GM19023 (cell line): ENCODE measurements at regions not wholly inside any gene's neighbourhood (a gene's known extent, or its start where the extent isn't known, plus 50 kb on each side); places are given as distances from the start of the nearest gene placed in this dataset.

Experiments
- ATAC-seq: cut with Tn5 transposase; IDR thresholded peaks from one replicate; pipeline ENCODE4 v1.9.1; 2021; ENCODE audit warnings: mild to moderate bottlenecking, moderate library complexity; ENCODE audit not compliant: unreplicated experiment

GRCh38 chr18:51397347-51397962 lies 200.0 kb upstream of the MEX3C start:
- ATAC-seq, result no peak

- ATAC-seq, result no peak
These were observed 200.6 kb upstream of the MEX3C start for GRCh38 chr18:51398104-51398503.

DNA sequence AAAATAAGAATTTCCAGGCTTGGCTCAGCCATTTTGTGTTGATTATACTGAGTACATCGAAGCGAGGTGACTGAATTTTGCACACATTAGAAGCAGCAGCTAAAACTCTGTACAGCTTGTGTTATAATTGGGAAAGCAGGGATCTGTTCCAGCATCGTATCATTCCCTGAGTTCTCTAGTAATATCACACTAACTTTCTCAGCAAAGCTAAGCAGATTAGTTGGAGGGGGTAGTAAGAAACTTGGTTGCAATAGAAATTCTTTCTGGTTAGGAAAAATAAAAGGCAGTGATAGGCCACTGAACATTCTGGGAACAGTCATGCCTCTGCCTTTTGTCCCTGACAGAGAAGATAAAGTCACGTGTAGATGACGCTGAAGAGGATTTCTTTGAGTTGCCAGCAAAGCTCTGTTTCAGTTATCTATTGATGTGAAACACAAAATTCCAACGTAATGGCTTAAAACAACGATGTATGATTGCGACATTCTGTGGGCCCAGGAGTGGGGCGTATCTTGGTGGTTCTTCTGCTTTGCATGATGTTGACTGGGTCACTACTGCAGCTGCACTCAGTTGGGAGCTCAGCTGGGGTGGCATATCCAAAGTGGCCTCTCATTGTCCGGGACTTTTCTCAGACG lies 202.1 kb upstream of the MEX3C start:
- no peak for ATAC-seq

GRCh38 chr18:51400721-51401120 lies 203.2 kb upstream of the MEX3C start:
- ATAC-seq, result no peak

DNA sequence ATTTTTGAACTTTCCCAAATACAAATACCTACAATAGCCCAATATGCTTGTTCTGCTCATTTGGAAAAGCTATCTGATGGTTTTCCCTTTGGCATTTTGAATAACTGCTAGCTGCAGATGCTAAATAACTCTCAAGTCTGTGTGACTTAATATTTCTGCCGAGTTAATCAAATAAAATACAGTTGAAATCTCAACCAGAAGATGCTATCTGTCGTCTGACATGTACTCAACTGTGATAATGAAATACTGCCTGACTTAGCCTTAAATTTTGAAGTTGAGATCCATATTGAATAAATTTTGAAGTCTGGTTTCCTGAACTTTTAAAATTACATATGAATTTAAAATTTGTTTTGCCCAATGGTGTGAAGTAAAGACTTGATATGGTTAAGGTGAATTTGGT lies 204.4 kb upstream of the MEX3C start:
- ATAC-seq, result no peak

- no peak for ATAC-seq
These were observed 207.1 kb upstream of the MEX3C start for GRCh38 chr18:51404620-51405019.

DNA sequence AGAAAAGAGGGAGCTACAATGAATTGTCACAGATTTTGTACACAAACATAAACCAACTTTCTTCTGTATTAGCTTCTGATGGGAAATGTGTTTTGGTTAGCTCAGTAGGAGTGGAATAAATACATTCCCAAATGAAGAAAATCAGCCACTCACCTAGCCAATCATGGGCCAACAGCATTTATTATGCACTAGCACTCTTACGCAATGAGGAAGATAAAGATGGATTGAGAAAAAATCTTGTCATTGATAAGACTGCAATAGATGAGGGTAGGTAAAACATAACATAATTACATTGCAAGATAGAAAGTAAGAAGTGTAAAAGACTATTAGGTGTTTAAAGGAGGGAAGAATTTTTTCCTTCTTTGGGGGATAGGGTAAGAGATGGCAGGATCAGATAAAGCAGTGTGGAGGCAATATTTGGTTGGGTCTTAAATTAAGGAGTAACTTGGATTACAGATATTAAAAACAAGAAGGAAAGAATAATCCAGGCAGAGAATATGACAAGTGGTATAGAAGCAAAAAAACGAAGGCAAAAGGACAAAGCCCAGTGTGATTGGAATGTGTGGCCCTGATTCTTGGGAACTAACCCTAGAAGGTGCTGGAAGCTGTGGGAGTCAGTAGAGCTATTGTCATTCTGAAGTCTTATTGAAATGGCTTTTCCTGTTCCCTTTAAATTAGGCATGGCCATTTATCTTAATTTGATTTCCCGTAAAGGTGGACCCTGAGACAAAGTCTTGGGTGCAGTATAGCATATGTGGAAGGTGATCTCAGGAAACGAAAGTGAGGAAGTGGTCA lies 208.4 kb upstream of the MEX3C start:
- ATAC-seq, result no peak

- no peak for ATAC-seq
These were observed 220.4 kb upstream of the MEX3C start for GRCh38 chr18:51417643-51418483.

GRCh38 chr18:51425475-51425874 lies 228.0 kb upstream of the MEX3C start:
- peak; percentile 79 for ATAC-seq

- ATAC-seq, result peak; percentile 46
These were observed 228.4 kb upstream of the MEX3C start for GRCh38 chr18:51425889-51426288.

DNA sequence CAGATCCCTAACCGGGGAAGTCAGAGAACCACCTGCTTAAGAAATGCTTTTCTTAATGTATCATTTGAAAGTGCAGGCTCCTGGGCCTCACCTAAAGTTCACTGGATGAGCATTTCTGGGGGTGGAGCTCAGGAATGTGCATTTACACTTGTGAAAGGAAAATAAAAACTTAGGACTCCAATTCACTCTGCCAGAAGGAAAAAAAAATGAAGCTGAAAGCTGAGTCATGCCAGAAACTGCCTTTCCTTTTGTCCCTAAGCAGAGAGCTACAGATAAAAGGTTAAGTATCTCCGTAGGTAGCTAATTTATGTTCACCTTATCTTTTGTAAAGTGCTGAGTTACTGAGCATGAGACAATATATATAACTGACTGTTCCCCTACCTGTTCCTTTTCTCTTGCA lies 229.5 kb upstream of the MEX3C start:
- ATAC-seq, result no peak

DNA sequence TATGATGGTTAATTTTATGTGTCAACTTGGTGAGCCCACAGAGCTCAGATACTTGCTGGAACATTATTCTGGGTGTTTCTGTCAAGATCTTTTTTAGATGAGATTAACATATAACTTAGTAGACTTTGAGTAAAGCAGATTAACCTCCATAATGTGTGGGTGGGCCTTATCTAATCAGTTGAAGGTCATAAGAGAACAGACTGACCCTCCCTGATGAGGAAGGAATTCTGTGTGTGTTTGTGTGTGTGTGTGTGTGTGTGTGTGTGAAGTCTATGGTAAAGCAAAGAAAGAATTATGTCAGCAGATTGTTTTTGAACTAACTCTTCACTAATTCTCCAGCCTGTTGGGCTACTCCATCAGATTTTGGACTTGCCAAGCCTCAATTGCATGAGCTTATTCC lies 232.2 kb upstream of the MEX3C start:
- no peak for ATAC-seq

GRCh38 chr18:51430538-51430937 lies 233.1 kb upstream of the MEX3C start:
- ATAC-seq, result no peak

DNA sequence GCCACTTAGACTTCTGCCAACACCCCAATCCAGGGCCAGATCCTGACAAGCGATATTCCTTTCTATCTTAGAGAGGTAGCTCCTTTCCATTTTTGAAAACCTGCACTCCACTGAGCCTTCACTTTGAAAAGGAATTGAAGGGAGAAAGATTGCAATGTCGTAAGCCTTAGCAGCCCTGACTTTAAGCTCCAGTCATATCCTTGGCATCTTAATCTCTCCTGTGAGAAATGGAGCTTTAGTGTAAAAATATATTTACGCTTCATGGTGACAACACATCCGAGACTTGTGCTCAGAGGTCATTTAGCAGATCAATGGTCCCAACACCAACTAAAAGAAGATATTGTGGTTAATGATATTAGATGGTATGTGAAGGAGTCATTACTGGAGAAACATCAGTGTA lies 235.8 kb upstream of the MEX3C start:
- ATAC-seq, result no peak

DNA sequence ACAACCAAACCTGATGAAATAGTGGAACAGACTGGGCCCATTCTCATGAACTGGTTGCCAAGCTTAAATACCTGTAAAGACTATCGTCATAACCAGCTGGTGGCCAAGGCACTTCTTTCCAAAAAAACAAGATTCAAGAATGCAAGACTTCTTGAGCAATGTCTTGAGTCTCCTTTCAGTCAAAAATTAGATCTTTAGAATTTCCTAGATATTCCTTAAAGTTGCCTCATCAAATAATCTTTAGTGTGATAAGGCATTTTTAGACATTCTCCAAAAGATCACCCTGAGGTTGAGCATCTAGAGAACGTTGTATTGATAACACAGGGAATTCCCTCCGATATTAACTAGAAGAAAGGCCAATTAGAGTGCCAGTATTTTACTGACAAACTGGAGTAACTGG lies 236.4 kb upstream of the MEX3C start:
- no peak for ATAC-seq

- no peak for ATAC-seq
These were observed 240.1 kb upstream of the MEX3C start for GRCh38 chr18:51437280-51438271.

DNA sequence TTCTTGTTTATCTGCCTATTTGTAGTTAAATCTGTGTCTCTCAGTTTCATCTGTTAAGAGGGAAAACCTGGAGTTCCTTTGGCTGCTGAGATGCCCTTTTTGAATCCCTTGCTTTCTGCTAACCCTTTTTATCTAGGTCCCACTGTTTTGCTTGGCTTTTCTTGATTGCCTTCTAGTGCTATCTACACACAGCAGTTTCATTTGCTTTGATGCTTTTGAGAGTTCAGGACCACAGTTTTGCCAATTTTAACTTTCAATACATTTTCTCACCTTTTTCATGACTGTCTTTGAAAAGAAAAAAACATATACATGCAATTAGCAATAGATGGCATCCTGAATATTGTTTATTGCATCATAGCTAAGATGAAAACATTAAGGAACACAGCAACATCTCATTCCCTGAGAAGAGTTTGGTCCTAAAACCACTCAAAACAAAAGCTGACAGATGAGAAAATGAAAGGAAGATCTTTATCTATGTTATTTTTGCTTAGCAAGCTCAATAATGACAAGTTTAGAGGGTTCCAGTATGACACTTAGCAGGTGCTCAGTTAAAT lies 241.4 kb upstream of the MEX3C start:
- ATAC-seq, result no peak

- no peak for ATAC-seq
These were observed 244.5 kb upstream of the MEX3C start for GRCh38 chr18:51442012-51442411.

DNA sequence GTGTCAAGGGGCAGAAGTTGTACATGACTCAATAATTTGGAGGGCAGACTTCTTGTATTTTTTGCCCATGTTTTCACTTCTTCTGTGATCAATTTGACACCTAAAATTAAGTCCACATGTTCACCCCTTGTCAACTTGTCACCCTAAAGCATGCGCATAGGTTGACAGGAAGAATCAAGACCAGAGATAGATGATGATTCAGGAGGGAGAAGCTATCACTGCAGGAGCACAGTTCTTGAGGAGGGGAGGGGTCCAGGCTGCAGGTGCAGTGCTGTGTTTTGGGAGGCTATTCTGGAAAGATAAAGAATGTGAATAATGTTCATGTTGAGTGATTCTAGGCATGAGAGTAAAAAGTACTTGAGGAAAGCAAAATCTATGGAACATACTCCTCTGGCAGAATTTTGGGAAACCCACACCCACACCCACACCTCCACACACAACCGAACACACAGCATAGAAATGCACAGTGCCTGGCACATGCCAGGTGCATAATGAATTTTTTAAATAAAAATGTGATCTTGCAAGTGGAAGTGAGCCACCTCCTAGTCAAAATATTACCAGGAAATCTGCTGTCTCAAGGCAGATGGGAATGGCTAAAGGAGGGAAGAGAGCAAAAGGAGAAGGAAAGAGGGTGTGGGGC lies 249.2 kb upstream of the MEX3C start:
- no peak for ATAC-seq
